ELR (cell line): ENCODE measurements at regions not wholly inside any gene's neighbourhood (a gene's known extent, or its start where the extent isn't known, plus 50 kb on each side); places are given as distances from the start of the nearest gene placed in this dataset.

Source experiments
- DNase-seq: peaks from one replicate; pipeline ENCODE4 v3.0.0-alpha.2; 2015; ENCODE audit warnings: low read depth

DNA sequence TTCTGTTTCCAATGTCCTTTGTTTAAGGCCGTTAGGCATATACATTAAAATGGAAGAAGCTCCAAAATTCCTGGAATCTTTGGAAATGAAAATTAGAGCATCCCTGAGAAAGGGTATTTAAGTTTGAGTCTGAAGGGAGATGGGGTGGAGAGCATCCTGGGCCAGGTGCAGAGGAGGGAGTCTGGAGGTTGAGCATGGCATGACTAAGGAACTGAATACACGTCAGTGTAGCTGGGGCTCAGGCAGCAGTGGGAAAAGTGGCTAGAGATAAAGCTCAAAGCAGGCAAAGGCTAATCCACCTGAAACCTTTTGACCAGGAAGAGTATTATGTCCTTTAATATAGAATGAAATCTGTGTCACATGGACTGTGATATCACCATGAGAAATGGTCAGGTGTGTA lies 669.0 kb upstream of the RBFOX1 start:
- DNase-seq: no peak

DNA sequence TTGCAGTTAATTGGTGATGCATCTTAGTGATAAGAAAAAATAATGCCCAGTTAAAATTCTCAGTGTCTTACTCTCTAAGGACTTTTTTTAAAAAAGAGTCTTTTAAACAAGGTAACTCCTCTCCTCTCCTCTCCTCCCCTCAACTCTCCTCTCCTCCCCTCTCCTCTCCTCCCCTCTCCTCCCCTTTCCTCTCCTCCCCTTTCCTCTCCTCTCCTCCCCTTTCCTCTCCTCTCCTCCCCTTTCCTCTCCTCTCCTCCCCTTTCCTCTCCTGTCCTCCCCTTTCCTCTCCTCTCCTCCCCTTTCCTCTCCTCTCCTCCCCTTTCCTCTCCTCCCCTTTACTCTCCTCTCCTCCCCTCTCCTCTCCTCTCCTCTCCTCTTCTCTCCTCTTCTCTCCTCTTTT lies 675.9 kb upstream of the RBFOX1 start:
- no peak for DNase-seq

DNA sequence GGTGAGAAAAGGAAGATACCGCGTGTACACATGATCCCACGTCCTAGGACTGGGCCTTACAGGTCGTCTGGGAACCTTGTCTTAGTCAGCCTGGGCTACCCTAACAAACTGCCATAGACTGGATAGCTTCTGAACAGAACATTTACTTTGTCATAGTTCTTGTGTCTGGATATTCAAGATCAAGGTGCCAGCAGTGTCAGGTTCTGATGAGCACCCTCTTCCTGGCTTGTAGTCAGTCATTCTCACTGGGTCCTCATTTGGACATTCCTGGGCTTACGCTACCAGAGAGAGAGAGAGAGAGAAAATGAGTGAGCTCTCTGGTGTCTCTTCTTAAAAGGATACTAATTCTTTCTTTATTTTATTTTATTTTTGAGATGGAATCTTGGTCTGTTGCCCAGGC lies 685.8 kb upstream of the RBFOX1 start:
- no peak for DNase-seq

DNA sequence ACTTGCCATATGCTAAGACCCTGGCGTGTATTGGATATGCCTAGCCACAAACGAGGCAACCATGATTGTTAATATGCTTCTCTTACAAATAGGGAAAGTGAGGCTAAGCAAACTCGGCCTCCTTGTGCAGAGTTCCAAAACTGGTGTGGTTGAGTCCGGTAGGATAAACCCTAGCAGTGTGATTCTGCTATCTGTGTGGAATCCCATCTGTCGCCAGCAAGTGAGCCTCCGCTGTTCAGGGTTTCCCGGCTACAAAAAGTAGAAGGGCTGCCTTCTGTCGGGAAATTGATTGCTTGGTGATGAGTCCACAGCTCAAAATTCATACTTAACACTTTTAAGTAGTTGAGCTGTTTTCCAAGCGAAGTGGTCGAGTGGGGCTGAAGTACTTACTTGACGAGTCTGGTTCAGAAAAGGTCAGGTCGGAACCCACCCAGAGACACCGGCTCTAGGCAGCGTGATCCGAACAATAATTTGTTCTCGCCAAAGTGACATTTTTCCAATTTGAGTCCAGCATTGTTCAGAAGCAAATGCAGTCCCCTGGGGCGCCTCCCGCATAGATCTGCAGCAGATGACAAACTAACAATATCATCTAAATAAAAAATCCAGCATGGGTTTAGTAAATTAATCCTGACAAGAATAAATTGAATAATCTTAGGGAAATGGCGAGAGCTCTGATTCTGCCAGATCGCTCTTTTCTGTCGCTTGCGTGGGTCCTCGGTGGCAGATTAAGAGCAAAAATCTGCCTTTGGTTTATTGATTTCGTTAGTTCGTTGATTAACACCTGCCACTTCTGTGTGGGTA lies 686.7 kb upstream of the RBFOX1 start:
- no peak for DNase-seq

DNA sequence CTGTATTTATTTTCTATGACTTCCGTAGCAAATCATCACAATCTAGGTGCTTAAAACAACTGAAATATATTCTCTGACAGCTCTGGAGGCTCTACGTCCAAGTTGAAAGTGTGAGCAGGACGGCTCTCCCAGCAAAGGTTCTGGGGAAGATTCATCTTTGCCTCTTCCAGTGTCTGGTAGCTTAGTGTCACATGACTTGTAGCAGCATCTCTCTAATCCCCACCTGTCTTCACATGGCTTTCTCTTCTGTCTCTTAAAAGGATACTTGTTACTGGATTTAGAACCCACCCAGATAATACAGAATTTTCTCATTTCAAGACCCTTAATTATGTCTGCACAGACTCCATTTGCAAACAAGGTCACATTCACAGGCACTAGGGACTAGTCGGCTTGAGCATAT lies 687.7 kb upstream of the RBFOX1 start:
- DNase-seq: no peak

DNA sequence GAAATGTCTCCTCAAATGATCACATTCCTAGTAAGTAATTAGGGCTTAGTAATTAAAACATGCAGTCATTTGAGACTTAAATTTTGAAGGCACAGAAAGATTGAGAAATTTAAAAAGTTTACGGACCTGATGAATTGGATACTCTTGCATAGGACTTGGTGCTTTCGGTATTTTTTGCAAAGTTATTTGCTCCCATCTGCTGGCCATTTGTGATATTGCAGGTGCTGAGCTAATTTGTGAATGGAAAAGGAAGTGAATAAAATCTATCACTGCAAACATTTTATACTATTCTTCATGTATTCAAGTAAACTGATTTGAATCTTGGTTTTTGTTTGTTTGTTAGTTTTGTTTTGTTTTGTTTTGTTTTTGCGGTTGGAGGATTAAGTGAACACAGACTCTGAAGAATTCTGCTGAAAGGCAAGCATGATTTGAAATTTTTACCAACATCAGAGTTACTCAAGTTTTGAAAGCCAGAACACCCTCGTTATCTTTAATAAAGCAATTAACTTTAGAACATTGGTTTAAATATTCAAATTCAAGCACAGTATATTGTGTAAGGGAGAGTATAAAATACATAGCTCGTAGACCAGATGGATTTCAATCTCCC lies 689.5 kb upstream of the RBFOX1 start:
- DNase-seq: peak; percentile 45

DNA sequence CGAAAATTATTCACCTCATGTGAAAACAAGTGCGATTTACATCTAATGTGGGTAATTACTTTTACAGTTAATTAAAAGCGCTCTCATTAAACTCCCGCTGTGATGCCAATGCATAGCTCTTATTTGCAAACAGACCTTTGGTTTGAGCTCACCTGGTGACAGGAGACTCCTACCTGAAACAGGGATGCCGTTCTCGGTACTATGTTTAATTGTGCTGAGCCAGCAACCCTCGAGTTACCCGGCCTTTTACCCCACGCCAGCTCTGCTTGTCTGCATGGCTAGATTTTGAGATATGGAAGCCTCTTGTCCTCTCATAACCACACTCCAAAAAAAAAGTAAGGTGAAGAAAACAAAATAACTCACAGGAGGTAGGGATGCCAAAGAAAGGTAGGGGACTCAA lies 690.4 kb upstream of the RBFOX1 start:
- no peak for DNase-seq

DNA sequence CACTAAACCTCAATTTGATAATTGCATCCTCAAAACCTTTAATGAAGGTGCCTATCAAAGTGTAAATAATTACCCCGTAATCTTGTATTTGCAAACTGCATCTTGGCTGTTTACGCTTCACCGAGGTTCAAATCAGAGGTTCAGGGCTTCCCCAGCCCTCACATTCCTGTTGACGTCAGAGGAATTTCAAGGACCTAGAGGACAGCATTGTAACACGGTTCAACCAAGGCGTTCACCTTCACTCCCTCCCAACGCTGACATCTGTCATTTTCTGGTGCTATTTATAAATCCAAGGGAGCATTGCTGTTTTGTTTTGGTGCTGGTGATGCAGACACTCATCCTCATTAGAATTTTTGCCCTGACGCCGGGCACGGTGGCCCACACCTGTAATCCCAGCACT lies 691.6 kb upstream of the RBFOX1 start:
- DNase-seq: no peak

DNA sequence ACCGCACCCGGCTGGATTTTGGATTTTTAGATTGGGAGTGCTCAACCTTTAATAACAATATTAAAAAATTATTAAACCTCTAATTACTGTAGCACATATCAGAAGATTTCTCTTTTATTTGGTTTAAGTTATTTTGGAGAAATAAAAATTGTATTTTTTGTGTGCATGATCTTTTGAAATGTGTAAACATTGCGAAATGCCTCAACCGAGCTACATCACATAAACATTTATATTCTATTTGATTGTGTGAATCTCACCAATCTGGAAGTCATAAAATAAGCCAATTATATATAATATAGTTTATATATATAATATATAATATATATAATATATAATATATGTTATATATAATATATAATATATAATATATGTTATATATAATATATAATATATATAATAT lies 696.2 kb upstream of the RBFOX1 start:
- no peak for DNase-seq

DNA sequence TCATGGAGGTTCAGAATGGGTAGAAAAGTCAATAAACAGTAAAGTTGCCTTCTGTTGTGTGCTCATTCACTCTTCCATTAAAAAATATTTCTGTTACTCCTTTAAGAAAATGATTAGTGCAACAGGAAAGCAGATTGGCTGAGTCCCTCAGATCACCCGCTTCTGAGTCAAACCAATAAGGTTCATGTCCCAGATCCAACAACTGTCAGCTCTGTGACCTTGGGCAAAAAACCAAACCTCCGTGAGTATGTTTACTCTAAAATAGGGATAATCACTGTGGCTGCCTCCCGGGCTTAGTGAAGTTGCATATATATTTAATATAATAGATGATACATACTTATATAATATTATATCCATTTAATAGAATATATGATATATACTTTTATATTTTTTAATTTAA lies 698.5 kb upstream of the RBFOX1 start:
- no peak for DNase-seq

DNA sequence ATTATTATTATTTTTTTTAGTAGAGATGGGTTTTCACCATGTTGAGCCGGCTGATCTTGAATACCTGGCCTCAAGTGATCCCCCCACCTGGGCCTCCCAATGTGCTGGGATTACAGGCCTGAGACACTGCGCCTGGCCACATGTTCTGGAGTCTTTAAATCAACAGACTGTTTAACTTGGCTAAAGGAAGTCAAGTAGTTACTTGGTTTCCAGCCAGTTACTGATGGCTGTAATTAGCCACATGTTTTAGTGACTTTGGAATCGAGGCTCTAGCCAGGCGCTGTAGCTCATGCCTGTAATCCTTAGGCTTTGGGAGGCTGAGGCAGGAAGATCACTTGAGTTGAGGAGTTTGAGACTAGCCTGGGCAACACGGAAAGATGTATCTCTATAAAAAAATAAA lies 699.2 kb upstream of the RBFOX1 start:
- no peak for DNase-seq

DNA sequence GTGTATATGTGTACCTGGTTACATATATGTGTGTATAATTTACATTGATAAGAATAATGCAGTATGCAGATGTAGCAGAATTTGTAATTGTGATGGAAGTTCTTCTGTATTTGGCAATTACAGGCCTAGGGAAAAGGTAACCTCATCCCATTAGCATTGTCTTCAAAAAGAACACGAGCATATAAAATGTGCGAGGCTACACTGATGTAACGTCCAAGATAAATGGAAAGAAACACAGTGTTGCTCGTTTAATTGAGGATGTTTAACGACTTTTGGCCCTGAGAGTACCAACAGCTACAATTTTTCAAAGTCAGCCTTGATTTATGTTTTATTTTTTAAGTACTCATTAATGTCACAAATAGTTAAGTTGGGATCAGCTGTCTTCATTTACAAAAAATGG lies 703.5 kb upstream of the RBFOX1 start:
- DNase-seq: no peak

DNA sequence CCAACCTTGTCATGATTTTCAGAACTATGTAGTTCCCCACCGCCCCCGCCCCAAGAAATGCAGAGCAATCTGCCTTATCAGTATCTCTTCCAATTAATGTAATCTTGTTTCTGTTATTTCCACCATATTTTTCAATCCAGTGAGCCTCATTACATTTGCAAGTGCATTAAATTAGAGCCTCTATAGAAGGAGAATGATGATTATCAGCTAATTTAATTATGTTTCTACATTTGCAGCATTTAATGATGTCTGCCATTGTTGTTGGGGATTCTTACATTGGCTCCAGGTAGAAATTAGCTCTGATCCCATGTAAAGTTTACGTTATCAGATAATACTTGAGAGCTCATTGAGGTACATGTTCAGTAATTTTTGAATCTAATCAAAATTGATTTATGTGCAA lies 707.0 kb upstream of the RBFOX1 start:
- no peak for DNase-seq

DNA sequence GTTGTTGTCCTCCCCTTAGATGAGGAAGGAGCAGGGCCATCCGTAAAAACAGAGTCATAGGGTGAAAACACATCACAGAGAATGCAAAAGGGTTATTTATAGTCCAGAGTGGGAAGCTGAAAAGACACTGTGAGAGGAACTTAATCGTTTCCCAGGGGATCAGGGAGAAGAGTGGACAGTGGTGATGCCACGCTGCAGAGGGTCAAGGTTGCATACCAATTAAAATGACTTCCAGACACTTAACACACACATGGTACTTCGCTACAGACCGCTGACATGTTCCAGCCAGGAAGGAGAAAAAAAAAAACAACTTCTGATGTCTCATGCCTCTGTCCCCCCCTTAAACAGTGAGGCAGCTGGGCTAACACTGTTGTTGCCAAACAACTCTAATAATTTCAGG lies 713.8 kb upstream of the RBFOX1 start:
- no peak for DNase-seq

DNA sequence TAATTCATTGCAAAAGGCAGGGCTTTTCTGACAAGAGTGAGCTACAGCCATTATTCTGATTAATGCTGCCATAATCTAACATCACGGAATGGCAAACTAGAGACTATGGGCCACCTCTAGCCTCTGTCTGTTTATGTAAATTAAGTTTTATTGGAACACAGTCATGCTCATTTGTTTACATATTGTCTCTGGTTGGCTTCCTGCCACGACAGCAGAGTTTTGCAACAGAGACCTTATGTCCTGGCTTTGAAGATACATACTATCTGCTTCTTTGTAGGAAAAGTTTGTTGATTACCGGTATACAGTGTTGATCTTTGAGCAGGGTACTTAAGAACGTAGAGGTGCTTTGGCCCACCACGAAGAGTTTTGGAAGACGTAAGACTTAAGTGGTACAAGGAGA lies 715.9 kb upstream of the RBFOX1 start:
- DNase-seq: no peak

DNA sequence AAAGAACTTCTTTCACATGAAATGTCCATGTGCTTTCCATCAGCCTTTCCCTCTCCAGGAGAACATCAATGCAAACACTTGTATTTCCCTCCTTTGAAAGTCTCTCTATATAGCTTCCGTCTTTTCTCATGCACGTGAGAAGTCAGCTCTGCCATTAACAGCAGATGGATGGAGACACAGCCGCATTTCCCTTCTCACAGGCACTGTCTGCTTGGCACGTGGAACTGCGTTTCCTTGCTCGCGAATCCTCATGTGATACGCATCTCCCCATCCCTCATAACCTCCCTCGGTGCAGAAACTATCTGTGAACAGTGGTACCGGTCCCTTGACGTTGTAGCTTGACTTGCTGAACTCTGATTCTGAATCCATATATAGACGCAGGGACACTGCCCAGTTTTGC lies 717.0 kb upstream of the RBFOX1 start:
- no peak for DNase-seq

DNA sequence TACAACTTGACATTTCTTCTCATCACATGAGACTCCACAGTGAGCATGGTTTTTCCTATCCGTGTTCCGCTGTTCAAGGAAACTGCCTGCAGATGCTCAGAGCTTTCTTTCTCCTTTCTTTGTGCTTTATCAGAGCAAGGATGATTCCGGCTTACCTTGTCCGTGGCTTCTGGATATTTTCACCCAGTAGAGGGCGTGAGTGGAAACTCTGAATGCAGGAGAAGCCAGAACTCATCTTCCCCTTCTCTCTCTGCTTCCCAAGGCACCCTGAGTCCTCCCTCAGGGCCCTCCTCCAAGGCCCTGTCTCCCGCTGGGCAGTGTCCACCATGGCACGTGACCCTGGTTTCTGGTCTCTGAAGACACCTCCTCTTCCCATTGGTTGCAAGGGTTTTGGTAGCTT lies 721.1 kb upstream of the RBFOX1 start:
- DNase-seq: no peak

DNA sequence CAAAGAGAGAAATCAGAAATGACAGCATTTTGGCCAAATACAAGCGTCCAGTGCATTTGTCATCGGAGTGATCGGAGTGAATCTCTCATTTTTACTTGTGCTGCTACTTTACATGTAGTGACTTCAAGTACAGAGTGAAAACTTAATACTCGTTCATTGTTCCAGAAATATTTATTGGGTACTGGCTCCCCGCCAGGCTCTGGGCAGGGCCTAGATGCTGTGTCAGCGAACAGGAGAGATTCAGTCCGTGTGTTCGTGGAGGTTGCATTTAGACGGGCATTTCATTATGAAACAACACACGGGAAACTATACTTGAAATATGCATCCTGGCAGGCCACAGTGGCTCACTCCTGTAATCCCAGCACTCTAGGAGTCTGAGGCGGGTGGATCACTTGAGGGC lies 727.2 kb upstream of the RBFOX1 start:
- DNase-seq: no peak

DNA sequence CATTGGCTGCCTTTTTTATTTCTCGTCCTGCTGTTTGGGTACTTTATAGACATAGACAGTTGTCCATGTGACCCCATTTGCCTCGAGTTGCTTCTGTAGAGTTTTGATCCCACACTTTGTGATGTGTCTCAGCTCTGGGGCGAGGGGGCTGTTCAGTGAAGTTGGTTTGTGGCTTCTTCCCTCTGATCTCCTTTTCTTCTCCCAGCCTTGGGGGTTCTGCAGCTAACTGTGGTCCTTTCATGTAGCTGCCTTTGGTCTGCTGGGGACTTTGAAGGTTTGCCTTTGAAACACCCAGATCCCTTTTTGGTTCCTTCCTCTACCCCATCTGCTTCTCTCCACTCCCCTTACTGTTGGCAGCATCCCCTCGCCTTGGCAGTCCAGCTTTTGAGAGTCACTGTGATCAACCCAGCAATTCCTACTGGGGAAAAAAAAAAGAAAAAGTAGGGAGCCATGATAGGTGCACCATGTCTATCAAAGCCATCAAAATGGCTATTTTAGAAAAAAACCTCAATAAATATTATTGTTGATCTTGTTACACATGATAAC lies 728.8 kb upstream of the RBFOX1 start:
- no peak for DNase-seq

DNA sequence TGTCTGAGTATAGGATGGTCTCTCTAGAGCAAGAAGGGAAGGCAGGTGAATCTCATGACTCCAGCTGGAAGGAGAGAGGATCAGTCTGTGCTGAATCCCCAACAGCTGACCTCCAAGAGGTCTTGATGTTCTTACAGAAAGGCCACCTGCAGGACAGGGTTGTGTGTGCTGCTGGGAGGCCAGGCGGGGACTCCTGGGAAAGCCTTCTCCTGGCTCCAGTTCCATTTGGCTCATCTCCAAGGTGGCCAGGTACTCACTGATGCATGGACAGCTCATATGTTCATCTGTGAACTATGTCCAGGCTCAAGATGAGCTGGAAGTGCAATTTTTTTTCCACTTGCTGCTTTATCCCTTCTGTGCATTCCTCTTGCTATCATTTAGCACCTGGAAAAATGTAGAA lies 730.2 kb upstream of the RBFOX1 start:
- no peak for DNase-seq

DNA sequence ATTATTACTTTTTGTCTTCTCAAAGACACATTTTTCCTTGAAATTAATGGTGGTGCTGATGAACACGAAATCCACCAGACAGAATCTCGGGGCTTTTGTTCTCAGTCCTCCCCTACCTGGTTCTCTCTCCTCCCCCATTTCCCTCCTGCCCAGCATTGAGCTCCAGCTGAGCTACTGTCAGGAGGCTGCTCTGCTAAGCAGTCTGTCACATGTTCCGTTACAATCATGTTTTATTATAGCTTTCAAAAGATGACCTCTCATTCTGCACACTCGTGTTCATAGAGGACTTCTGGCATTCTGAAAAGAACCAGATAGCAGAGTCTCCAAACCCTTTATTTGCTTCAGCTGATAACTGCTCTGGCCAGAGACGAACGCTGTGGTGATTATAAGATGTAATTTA lies 732.5 kb upstream of the RBFOX1 start:
- DNase-seq: no peak

DNA sequence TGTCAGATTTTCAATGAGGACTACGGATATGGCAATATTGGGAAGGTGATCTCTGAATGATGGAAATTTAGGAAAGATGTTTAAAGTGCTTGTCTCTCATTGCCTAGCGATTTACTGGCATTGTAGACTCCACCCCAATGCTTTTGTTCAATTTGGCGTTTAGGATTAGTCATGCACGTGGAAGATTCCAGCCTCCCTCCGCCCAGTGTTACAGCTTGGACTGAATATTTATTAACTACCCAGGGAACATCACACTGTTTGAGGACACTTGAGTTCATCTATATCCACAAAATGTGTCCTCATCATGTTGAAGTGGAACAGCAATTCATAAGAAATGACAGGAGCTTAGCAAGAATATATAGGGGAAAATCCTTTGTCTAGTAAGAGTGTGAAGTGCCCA lies 738.8 kb upstream of the RBFOX1 start:
- no peak for DNase-seq

DNA sequence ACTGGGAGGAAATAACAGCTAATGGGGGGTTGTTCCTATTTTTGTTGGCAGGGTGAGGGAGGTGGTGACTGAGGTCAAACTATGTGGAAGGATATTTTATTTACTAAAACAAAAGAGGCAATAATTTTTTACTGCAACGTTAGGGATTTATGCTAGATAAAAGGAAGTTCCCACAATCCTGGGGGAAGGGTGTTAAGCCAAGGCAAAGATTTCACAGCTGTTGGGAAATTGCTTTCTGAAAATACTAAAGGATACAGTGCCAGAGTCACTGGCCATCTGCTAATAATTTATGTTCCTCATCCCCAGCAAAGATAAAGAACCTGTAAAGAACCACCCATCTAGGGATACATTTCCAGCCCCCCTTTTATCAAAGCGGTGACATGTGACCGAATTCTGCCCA lies 756.0 kb upstream of the RBFOX1 start:
- no peak for DNase-seq

DNA sequence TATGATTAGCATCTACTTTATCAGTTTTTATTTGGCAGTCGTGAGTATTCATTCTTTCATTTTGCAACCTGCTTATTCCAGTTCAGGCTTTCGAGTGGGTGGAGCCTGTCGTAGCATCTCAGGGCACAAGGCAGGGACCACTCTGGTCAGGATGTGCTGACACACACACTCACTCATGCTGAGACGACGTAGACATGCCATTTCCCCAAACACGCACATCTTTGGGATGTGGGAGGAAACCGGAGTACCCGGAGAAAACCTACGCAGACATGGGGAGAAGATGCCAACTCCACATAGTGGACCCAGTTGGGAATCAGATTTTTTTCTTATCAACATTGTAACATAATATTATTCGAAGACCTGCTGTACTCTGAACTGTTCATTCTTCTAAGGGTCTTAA lies 756.5 kb upstream of the RBFOX1 start:
- DNase-seq: no peak
